IPS-18a (cell line): ENCODE measurements at regions not wholly inside any gene's neighbourhood (a gene's known extent, or its start where the extent isn't known, plus 50 kb on each side); places are given as distances from the start of the nearest gene placed in this dataset.

ENCODE experiments used
- H3K27ac ChIP-seq: one replicate; pipeline ENCODE4 v1.5.1; 2013; ENCODE audit warnings: low read length
- H3K27me3 ChIP-seq: one replicate; pipeline ENCODE4 v1.6.1; 2013; ENCODE audit warnings: mild to moderate bottlenecking, low read length; ENCODE audit not compliant: control insufficient read depth, insufficient read depth
- H3K36me3 ChIP-seq: one replicate; pipeline ENCODE4 v1.6.1; 2013; ENCODE audit warnings: low read depth, low read length; ENCODE audit not compliant: control insufficient read depth
- H3K4me1 ChIP-seq: one replicate; pipeline ENCODE4 v1.6.1; 2013; ENCODE audit warnings: low read depth, low read length; ENCODE audit not compliant: control insufficient read depth
- H3K4me3 ChIP-seq: one replicate; pipeline ENCODE4 v1.5.1; 2013; ENCODE audit warnings: low read length
- H3K9ac ChIP-seq: one replicate; pipeline ENCODE4 v1.6.1; 2013; ENCODE audit warnings: mild to moderate bottlenecking, low read length, moderate library complexity
- H3K9me3 ChIP-seq: one replicate; pipeline ENCODE4 v1.6.1; 2013; ENCODE audit warnings: low read depth, low read length; ENCODE audit not compliant: control insufficient read depth

GRCh38 chr1:56151402-56151801 lies 428.0 kb downstream of the PLPP3 start:
- H3K27me3 ChIP-seq = no peaks in the 10 kb centered on the region
- no peak overlapping the region for H3K9ac ChIP-seq
- no peaks in the 10 kb centered on the region for H3K36me3 ChIP-seq
- H3K4me1 ChIP-seq = no peaks in the 10 kb centered on the region
- H3K4me3 ChIP-seq = no peak overlapping the region
- no peaks in the 10 kb centered on the region for H3K9me3 ChIP-seq
- H3K27ac ChIP-seq = no peak overlapping the region

DNA sequence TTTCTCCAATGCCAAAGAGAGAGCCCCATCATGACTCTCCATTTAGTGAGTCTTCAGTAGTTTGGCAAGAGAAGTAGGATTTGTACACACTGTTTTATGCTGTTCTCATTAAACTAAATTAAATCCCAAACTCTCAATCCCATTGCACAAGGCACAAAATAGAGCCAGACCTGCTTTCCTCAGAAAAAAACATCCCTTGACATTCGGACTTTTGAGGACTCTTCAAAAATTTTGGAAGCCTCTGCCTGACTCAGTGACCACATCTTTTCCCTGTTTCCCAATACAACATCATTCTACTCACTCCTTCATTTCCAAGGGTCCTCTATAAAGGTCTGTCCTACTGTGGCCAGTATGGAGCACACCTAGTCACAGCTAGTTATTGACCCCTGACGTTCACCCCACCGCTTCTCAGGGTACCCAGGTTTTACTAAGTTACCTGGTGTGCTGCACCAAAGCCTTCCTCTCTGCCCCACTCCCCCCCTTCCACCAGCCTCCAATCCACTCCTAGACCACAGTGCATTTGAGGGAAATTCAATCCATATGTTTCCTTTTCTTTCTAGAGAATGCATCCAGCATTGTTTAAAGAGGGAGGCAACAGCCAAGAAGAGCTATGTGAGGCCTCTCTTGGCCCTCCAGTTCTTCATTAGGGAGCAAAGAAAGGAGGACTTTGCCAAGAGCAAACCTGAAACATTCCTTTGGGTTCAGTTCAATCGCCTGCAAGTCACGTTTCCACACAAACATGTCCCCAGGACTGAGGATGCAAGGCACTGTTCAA lies 428.7 kb downstream of the PLPP3 start:
- Histone ChIP-seq H3K4me3 (no peak overlapping the region), H3K27ac (no peak overlapping the region), H3K9ac (no peak overlapping the region), H3K36me3 (no peaks in the 10 kb centered on the region), H3K27me3 (no peaks in the 10 kb centered on the region), H3K4me1 (no peaks in the 10 kb centered on the region), H3K9me3 (no peaks in the 10 kb centered on the region)

GRCh38 chr1:56149761-56150160 lies 429.6 kb downstream of the PLPP3 start:
- H3K9me3 ChIP-seq = no peaks in the 10 kb centered on the region
- no peak overlapping the region for H3K27ac ChIP-seq
- H3K36me3 ChIP-seq = no peaks in the 10 kb centered on the region
- no peak overlapping the region for H3K4me3 ChIP-seq
- H3K9ac ChIP-seq = no peak overlapping the region
- no peaks in the 10 kb centered on the region for H3K27me3 ChIP-seq
- H3K4me1 ChIP-seq = no peaks in the 10 kb centered on the region

GRCh38 chr1:56148326-56149193 lies 430.8 kb downstream of the PLPP3 start:
- H3K27ac ChIP-seq = no peak overlapping the region
- no peaks in the 10 kb centered on the region for H3K4me1 ChIP-seq
- no peaks in the 10 kb centered on the region for H3K36me3 ChIP-seq
- no peak overlapping the region for H3K9ac ChIP-seq
- no peaks in the 10 kb centered on the region for H3K27me3 ChIP-seq
- H3K9me3 ChIP-seq = no peaks in the 10 kb centered on the region
- H3K4me3 ChIP-seq = no peak overlapping the region

GRCh38 chr1:56147459-56147858 lies 431.9 kb downstream of the PLPP3 start:
- no peak overlapping the region for H3K9ac ChIP-seq
- H3K9me3 ChIP-seq = no peaks in the 10 kb centered on the region
- H3K4me3 ChIP-seq = no peak overlapping the region
- H3K36me3 ChIP-seq = no peaks in the 10 kb centered on the region
- H3K27me3 ChIP-seq = no peaks in the 10 kb centered on the region
- no peaks in the 10 kb centered on the region for H3K4me1 ChIP-seq
- no peak overlapping the region for H3K27ac ChIP-seq

- H3K27ac ChIP-seq = no peak overlapping the region
- no peak overlapping the region for H3K9ac ChIP-seq
- H3K4me3 ChIP-seq = no peak overlapping the region
- H3K4me1 ChIP-seq = no peaks in the 10 kb centered on the region
- no peaks in the 10 kb centered on the region for H3K27me3 ChIP-seq
- H3K36me3 ChIP-seq = no peaks in the 10 kb centered on the region
- no peaks in the 10 kb centered on the region for H3K9me3 ChIP-seq
These were observed 432.3 kb downstream of the PLPP3 start for GRCh38 chr1:56147034-56147433.

- Histone ChIP-seq H3K9me3 (no peaks in the 10 kb centered on the region), H3K9ac (no peak overlapping the region), H3K27me3 (no peaks in the 10 kb centered on the region), H3K4me3 (no peak overlapping the region), H3K4me1 (no peaks in the 10 kb centered on the region), H3K27ac (no peak overlapping the region), H3K36me3 (no peaks in the 10 kb centered on the region)
These were observed 432.9 kb downstream of the PLPP3 start for GRCh38 chr1:56146449-56146848.

- Histone ChIP-seq H3K27ac (no peak overlapping the region), H3K4me1 (no peaks in the 10 kb centered on the region), H3K9me3 (no peaks in the 10 kb centered on the region), H3K4me3 (no peak overlapping the region), H3K27me3 (no peaks in the 10 kb centered on the region), H3K9ac (no peak overlapping the region), H3K36me3 (no peaks in the 10 kb centered on the region)
These were observed 433.8 kb downstream of the PLPP3 start for GRCh38 chr1:56145581-56145980.

DNA sequence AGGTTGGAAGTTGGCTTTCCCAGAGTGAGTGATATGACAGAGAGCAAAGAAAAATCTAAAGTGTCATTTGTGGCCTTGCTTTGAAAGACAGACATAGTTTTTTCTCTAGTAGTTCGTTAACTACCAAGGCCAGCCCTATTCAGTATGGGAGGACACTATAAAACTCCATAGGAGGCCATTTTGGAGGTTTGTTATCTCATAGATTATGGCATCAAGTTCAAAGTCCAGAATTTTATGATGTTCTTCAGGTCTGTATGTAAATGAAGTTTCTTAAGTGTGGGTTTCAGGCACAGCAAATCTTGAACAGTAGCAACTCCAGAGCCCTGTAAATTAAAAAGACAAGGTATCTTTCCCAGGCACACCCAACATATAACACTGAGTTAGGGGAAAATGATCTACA lies 437.1 kb downstream of the PLPP3 start:
- Histone ChIP-seq H3K27me3 (no peaks in the 10 kb centered on the region), H3K4me3 (no peak overlapping the region), H3K36me3 (no peaks in the 10 kb centered on the region), H3K9me3 (no peaks in the 10 kb centered on the region), H3K4me1 (no peaks in the 10 kb centered on the region), H3K27ac (no peak overlapping the region), H3K9ac (no peak overlapping the region)

DNA sequence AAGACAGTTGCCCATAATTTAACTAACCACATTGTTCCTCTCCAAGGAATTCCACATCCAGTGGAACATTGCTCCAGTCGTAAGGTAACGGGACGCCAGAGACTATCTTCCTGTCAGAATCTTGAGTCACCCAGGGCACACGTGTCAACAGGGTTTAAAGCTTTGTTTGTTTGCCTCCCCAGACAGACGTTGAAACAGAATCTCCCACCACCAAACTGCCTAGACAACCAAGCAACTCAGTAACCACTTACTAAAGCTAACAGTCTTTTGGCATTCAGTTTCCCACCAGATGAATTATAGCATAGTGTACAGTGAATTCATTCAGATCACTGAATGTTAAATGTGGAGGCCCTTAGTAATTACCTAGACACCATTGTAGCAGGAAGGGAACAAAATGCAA lies 439.5 kb downstream of the PLPP3 start:
- no peak overlapping the region for H3K27ac ChIP-seq
- H3K4me3 ChIP-seq = no peak overlapping the region
- H3K9ac ChIP-seq = no peak overlapping the region
- H3K36me3 ChIP-seq = no peaks in the 10 kb centered on the region
- H3K27me3 ChIP-seq = no peaks in the 10 kb centered on the region
- H3K4me1 ChIP-seq = no peaks in the 10 kb centered on the region
- H3K9me3 ChIP-seq = no peaks in the 10 kb centered on the region

- Histone ChIP-seq H3K4me1 (no peaks in the 10 kb centered on the region), H3K27me3 (no peaks in the 10 kb centered on the region), H3K9me3 (no peaks in the 10 kb centered on the region), H3K9ac (no peak overlapping the region), H3K36me3 (no peaks in the 10 kb centered on the region), H3K27ac (no peak overlapping the region), H3K4me3 (no peak overlapping the region)
These were observed 441.6 kb downstream of the PLPP3 start for GRCh38 chr1:56137521-56138505.
